ENCODE measurements at regions not wholly inside any gene's neighbourhood (a gene's known extent, or its start where the extent isn't known, plus 50 kb on each side); places are given as distances from the start of the nearest gene placed in this dataset.
"Not testable (repeated sequence)": the region's sequence is repeated elsewhere in the genome, so short reads cannot be mapped to it uniquely, and the experiment has no call there.

DNA sequence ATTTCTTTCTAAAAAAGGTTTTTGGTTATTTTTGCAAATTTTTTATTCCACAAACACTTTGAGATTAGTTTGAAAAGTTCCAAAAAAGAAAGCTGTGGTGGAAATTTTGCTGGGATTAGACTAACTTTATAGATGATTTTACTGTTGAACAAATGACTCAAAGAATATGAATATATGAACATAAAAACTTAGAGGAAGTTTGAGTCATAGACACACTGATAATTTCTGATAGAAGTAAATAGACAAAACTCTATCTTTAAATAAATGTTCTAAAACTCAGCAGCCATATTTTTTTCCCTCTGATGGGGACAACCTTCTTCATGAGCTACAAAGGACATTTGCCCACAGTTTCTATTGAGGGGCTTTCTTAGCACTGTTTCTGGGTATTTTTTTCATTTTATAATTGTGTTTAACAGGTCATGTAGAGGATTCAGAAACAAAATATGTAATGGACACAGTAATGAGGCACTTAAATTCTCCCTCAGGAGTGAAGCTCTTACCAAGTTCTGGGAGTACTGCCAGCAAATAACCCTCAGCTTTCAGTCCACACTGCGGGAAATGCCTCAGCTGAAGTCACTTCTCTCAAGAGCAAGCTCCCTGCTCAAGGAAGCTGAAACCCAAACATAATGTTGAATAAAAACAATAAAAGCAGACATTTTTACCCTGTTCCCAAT, 157.6 kb downstream of the NFKBIZ start:
- H3K4me1 ChIP-seq, result no peaks in the 10 kb centered on the region
- H3K9ac ChIP-seq (ENCODE audit: low read depth in 2 of 2, low read length in 2 of 2), result no peak overlapping the region
- no peak for DNase-seq
- H3K36me3 ChIP-seq, result no peaks in the 10 kb centered on the region
- no peaks in the 10 kb centered on the region for H3K9me3 ChIP-seq
- TF ChIP-seq, protein P1, sequence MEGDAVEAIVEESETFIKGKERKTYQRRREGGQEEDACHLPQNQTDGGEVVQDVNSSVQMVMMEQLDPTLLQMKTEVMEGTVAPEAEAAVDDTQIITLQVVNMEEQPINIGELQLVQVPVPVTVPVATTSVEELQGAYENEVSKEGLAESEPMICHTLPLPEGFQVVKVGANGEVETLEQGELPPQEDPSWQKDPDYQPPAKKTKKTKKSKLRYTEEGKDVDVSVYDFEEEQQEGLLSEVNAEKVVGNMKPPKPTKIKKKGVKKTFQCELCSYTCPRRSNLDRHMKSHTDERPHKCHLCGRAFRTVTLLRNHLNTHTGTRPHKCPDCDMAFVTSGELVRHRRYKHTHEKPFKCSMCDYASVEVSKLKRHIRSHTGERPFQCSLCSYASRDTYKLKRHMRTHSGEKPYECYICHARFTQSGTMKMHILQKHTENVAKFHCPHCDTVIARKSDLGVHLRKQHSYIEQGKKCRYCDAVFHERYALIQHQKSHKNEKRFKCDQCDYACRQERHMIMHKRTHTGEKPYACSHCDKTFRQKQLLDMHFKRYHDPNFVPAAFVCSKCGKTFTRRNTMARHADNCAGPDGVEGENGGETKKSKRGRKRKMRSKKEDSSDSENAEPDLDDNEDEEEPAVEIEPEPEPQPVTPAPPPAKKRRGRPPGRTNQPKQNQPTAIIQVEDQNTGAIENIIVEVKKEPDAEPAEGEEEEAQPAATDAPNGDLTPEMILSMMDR (IDR thresholded peaks at IDR 0.05), result no peak
- H3K27me3 ChIP-seq, result no peaks in the 10 kb centered on the region
- intact Hi-C loops (cut with DNase I), result no loop called here
- no peak overlapping the region for H3K27ac ChIP-seq
- no peak overlapping the region for H3K4me3 ChIP-seq

DNA sequence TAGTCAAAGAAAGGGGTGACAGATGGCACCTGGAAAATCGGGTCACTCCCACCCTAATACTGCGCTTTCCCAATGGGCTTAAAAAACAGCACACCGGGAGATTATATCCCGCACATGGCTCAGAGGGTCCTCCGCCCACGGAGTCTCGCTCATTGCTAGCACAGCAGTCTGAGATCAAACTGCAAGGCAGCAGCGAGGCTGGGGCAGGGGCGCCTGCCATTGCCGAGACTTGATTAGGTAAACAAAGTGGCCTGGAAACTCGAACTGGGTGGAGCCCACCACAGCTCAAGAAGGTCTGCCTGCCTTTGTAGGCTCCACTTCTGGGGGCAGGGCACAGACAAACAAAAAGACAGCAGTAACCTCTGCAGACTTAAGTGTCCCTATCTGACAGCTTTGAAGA, 159.1 kb downstream of the NFKBIZ start:
- H3K4me3 ChIP-seq; H3K27ac ChIP-seq; H3K9me3 ChIP-seq; H3K4me1 ChIP-seq; H3K9ac ChIP-seq (ENCODE audit: low read depth in 2 of 2, low read length in 2 of 2); H3K36me3 ChIP-seq; DNase-seq; intact Hi-C loops (cut with DNase I); H3K27me3 ChIP-seq: not testable (repeated sequence)

DNA sequence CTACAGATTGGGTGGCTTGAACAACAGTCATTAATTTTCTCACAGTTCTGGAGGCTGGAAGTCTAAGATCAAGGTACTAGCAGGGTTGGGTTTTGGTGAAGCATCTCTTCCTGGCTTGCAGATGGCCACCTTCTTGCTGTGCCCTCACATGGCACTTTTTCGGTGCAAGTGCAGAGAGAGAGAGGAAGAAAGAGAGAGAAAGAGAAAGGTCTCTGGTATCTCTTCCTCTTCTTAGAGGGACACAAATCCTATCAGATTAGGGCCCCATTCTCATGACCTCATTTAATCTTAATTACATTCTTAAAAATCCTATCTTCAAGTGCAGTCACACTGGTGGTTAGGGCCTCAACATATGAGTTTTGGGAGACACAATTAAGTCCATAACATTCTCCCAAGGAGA, 167.1 kb downstream of the NFKBIZ start:
- H3K36me3 ChIP-seq, result no peaks in the 10 kb centered on the region
- H3K9ac ChIP-seq (ENCODE audit: low read depth in 2 of 2, low read length in 2 of 2), result no peak overlapping the region
- intact Hi-C loops (cut with DNase I), result no loop called here
- TF ChIP-seq, protein P1 (IDR thresholded peaks at IDR 0.05), result no peak
- no peak for DNase-seq
- H3K27me3 ChIP-seq, result no peaks in the 10 kb centered on the region
- H3K27ac ChIP-seq, result no peak overlapping the region
- H3K9me3 ChIP-seq, result no peaks in the 10 kb centered on the region
- no peak overlapping the region for H3K4me3 ChIP-seq
- no peaks in the 10 kb centered on the region for H3K4me1 ChIP-seq

DNA sequence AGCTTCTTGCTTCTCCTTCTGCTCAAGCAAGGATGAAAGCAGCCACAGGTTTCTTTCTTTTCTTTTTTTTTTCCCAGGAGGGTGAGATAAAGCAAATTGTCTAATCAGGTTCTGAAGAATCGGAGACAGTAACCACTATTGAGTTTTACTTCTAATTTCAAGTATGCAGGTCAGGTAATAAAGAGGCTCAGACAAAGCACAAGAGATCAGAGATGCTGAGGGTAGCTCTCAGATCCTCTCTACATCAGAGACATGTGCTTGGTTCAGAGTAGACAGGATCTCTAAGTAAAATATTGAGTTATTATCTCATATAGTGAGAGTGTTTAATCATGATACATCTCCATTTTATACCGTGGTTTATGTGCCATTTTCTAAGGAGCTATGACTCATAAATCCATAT, 168.5 kb downstream of the NFKBIZ start:
- Histone ChIP-seq H3K4me3 (no peak overlapping the region), H3K36me3 (no peaks in the 10 kb centered on the region), H3K9me3 (no peaks in the 10 kb centered on the region), H3K9ac (ENCODE audit: low read depth in 2 of 2, low read length in 2 of 2) (no peak overlapping the region), H3K27me3 (no peaks in the 10 kb centered on the region), H3K4me1 (no peaks in the 10 kb centered on the region), H3K27ac (no peak overlapping the region)
- intact Hi-C loops (cut with DNase I), result no loop called here
- no peak for DNase-seq
- TF ChIP-seq, protein P1 (IDR thresholded peaks at IDR 0.05), result no peak

DNA sequence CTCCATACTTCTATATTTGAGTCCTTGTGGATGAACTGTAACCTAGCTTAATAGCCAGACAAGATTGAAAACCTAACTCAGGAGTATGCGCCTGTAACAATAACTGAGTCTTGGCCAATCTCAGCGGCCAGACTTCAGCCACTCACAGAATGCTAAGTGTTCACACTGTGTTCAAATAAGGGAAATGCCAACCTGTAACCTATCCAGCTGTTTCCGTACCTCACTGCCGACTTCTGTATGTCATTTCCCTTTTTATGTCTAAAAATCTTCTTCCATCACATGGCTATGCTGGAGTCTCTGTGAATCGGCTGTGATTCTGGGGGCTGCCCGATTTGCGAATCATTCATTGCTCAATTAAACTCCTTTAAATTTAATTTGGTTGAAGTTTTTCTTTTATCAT, 169.2 kb downstream of the NFKBIZ start:
- Histone ChIP-seq H3K9me3 (no peaks in the 10 kb centered on the region), H3K9ac (ENCODE audit: low read depth in 2 of 2, low read length in 2 of 2) (no peak overlapping the region), H3K4me3 (no peak overlapping the region), H3K27ac (no peak overlapping the region), H3K36me3 (no peaks in the 10 kb centered on the region), H3K4me1 (no peaks in the 10 kb centered on the region), H3K27me3 (no peaks in the 10 kb centered on the region)
- TF ChIP-seq, protein P1 (IDR thresholded peaks at IDR 0.05), result no peak
- intact Hi-C loops (cut with DNase I), result no loop called here
- DNase-seq, result no peak

DNA sequence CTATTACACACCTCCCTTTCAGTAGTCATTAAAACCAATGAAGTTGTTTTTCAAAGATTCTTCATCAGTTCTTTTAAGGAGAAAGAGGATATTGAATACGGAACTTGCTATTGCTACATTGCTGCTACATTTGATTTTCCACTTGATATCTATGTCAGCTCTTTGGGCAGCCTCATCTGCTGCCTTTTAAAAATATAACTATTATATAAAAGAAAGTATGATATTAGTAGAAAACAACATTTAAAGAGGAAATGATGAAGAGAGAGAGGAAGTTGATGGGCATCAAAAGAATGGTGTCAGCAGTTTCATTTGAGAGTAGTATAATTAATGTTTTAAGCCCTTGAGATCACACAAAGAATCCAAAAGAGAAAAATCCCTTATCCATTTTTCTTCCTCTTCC, 171.4 kb downstream of the NFKBIZ start:
- Histone ChIP-seq H3K36me3 (no peaks in the 10 kb centered on the region), H3K27me3 (no peaks in the 10 kb centered on the region), H3K9ac (ENCODE audit: low read depth in 2 of 2, low read length in 2 of 2) (no peak overlapping the region), H3K4me1 (no peaks in the 10 kb centered on the region), H3K27ac (no peak overlapping the region), H3K4me3 (no peak overlapping the region), H3K9me3 (no peaks in the 10 kb centered on the region)
- TF ChIP-seq, protein P1 (IDR thresholded peaks at IDR 0.05), result no peak
- intact Hi-C loops (cut with DNase I), result no loop called here
- no peak for DNase-seq
